ENCODE measurements at regions not wholly inside any gene's neighbourhood (a gene's known extent, or its start where the extent isn't known, plus 50 kb on each side); places are given as distances from the start of the nearest gene placed in this dataset.
"Not testable (repeated sequence)": the region's sequence is repeated elsewhere in the genome, so short reads cannot be mapped to it uniquely, and the experiment has no call there.

DNA sequence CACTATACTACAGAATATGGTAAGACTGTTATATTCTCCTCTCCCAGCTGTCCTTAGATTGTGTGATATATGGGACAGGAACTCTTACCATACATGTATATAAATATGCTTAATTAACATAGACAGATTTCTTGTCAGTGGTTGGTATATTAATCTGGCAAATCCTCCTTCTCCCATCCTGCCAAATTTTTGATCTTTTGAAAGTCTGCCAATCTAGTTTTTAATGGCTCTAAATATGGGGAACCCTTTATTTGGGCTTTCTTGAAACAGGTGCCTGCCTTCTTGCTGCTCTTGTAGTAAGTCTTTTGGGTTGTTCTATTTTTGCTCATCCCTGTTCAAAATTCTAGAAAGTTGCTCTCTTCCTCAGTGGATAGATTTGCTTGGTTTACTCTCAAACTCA, 63.5 kb downstream of the SPATA31D1 start:
- peak; percentile 36 to 76 for DNase-seq

DNA sequence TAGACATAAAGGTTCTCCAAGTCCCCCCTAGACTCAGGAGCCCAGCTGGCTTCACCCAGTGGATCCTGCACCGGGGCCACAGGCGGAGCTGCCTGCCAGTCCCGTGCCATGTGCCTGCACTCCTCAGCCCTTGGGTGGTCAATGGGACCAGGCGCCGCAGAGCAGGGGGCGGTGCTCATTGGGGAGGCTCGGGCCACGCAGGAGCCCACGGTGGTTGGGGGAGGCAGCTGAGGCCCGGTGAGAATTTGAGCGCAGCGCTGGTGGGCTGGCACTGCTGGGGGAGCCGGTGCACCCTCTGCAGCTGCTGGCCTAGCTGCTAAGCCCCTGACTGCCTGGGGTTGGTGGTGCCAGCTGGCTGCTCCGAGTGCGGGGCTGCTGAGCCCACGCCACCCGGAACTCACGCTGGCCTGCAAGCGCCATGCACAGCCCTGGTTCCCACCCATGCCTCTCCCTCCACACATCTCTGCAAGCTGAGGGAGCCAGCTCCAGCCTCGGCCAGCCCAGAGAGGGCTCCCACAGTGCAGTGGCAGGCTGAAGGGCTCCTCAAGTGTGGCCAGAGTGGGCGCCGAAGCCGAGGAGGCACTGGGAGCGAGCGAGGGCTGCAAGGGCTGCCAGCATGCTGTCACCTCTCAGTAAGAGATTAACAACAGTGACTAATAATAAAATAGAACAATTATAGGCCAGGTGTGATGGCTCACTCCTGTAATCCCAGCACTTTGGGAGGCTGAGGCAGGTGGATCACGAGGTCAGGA, 65.9 kb downstream of the SPATA31D1 start:
- DNase-seq: no peak

DNA sequence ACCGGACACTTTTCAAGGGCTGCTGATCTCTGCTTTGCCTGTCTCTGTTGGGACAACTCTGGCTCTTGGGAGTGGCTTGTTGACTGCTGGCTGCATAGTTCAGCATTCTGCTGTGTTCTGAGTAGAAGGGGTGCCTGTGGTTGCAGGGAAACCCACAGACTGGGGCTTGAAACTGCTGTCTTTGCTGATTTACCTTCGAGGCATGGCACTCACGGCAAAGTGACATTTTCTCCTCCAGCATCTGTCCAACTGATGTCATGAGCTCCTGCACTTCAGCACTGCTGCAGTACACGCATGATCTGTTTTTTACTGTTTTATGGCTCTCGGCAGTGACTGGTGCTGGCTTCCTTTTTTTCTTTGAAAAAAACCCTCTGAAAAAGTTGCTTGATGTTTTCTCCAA, 69.2 kb downstream of the SPATA31D1 start:
- DNase-seq: no peak

DNA sequence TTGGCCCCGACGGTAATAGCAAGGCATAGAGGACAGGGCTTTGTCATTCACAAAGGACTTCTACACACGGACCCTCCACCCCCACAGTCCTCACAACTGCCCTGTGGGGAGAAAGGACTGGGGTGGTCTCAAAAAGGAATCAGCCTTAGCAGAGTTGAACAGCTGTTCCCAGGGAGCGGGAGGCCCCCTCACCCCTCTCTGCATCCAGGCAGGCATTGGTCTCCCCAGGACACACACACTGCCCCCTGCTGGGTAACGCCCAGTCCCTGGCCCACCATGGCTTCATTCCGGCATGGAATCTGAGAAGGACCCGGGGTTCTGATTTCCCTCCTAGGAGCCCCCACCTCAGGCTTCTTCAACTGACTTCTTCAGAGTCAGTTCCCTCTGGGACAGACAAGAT, 73.2 kb downstream of the SPATA31D1 start:
- not testable (repeated sequence) for DNase-seq

DNA sequence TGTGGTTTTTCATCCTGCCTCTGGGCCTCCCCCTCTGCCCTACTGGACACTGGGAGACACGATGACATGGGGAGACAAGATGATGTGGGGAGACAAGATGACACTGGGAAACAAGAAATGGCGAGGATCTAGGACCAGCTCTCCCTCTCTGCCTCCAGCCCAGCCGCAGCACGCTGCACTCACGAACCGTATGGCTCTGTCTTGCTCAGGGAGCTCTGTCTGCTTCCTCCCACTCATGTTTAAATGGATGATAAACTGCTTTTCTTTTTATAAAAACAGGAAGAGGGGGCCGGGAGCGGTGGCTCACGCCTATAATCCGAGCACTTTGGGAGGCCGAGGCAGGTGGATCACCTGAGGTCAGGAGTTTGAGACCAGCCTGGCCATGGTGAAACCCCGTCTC, 73.7 kb downstream of the SPATA31D1 start:
- DNase-seq: no peak

DNA sequence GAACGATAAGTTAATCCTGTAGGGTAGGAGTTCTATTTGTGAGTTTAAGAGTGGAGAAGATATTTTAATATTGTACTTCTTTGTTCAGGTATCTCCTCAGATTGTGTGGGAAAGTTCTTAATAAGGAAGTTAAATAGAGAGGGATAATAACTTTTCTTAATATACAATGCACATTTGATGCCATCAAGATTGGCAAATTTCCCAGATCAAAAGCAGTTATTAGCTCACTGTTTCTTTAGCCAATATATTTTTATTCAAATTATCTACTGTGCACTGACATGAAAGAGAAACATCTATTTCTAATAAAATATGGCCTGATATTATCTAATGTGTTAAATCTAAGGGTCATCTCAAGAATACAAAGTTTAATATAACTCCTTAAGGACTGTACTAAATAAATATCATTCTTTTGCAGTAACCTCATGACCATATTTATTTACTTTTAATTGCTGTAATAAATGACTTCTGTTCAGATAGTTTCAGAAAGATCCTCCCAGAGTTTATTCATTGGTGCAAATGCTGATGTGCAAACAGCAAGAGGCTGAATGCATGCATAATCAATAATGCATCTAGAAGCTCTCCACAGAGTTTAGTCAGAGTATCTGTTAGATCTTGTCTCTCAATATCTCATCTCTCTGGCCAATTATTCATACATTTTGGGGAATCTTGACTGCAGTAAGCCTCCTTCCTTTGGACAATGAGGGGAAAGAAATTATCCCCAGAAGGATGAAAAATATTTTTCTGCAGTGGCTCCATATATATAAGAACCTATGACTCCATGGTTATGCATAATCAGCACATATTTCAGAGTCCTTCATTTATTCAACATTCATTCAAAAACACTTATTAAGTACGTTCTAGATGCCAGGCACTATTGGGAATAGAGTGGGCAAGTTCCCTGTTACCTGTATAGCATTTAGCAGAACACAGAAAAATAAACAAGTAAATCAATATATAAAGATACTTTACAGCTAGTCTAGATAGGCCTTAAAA, 85.3 kb downstream of the SPATA31D1 start:
- DNase-seq: no peak

DNA sequence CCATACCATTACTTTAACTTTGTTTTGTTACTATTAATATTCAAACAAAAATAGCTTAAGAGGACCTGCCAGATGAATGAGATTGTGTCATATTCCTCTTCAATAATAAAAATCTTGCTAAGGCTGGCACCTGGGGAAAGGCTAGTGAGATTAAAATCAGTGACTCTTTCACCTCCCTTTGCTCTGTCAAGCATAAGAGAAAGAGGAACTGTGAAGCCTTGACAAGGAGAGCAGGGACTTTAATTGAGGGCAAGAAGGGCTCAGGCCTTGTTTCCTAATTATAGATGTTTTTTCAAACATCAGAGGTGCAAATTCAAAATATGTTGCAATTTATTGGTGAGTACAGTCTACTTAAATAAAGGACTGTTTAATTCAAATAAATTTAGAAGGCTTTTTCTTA, 91.7 kb downstream of the SPATA31D1 start:
- no peak for DNase-seq

DNA sequence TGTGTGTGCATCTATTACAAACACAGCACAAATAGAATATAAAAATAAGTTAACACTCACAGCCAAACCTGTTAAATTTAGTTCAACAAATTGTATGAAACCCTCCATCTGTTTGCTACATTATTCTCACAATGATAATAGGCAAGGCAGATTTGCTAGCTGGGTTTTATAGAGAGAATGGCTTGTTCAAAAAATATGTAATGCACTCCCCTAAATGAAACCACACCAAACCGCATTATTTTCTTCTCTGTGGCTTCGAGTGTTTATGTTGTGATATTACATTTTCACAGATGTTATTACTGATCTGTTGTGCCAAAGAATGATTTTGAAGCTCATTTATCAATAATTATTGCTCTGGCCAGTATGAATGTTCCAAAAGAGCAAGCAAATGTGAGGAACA, 92.9 kb downstream of the SPATA31D1 start:
- DNase-seq: no peak

DNA sequence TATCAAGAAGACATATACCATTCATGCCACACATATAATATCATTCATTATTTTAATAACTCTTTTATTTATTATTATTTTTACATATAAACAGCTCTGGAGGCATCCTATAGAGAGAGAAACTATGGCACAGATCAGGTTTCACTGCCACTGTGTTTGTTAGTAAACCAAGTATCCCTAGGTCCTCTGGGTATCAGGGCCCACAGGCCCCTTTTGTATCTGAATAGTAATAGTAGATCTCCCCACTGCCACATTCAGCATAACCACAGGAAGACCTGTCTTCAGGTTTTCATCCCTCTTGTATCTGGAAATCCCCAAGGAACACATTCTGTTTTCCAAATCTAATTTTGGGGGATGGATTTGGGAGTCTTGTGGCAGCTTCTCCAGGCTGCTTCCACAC, 94.0 kb downstream of the SPATA31D1 start:
- no peak for DNase-seq

DNA sequence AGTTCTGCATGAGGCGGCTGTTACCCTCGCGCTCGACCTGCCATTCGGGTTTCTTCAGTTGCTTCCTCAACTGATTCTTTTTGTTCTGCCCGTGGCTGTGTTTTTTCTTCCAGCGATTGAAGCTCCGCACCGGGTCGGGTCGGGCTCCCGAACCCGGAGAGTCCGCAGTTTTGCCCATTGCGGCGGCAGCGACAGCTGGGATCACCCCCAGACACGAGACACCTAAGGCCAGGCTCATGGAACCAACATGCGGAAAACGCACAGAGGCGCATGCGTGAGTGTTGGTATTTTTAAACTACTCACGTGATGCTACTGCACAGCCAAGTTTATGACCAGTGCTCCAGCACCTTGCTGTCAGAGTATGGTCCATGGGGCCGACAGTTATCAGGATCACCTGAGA, 100.0 kb downstream of the SPATA31D1 start:
- no peak for DNase-seq

DNA sequence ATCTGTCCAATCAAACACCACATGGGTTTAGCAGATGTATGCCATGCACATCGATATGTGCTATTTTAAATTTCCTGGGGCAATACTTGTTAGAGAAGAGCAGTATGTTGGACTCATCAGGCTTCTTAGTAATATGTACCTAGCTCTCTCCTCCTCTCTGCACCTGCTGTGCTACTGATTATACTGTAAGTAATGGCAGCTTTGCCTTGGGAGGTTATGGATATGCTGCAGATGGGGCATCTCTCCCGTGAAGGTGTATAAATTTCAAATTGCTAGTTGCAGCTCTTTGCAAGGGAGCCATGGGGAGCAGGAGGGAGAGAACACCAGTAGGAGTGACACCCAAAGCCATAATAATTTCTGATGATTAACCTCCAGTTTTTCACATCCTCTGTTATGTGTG, 101.5 kb downstream of the SPATA31D1 start:
- no peak for DNase-seq

DNA sequence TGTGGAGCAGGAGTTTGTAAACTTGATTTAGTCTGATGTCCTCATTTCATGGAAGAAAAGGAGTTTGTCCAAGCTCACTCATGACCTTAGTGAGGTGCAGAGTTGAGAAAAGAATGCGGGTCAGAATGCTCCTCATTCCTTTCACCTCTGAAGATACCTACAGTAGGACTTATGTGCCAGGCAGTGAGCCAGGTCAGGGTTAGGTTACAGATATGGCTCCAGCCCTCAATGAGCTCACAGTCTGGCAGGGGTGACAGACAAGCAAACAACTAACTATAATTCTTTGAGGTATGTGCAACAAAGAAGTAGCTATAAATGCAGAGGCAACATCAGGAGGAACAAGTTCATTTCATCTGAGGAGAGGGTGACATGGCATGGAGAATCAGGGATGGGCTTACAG, 102.5 kb downstream of the SPATA31D1 start:
- no peak for DNase-seq

DNA sequence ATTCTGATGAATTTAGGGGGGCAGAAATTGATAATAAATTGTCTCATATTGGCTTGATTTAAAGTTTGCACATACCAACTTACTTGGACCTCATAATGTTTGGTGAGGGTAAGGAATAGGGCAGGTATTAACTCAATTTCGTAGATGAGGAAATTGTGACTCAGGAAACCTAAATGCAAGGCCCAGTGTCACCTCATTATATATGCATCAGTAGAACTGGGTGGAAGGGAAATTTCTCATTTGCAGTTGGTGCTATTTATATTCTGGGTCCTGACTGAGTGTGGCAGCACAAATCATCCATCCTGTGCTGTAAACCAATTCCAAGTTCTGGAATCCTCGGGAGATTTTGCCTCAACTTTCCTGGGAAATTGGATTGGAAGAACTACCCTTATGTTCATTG, 103.0 kb downstream of the SPATA31D1 start:
- DNase-seq: no peak

DNA sequence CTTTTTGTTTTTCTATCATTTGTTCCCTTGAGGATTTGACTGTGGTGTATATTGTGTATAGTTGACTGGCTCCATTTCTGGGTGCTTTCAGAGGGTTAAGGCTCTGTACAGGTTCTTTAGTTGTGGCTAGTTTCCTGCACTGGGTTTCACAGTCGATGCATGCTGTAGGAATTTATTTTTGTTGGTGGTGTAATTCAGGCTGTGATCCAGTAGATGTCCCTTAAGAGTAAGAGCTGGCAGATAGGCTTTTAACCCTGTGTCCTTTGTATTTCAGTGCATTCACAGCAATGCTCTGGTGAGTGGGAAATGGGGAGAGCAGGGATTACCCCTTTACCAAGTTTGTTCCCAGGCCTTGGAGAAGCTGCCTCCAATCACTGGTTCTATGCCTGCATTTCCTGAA, 112.9 kb downstream of the SPATA31D1 start:
- DNase-seq: no peak

DNA sequence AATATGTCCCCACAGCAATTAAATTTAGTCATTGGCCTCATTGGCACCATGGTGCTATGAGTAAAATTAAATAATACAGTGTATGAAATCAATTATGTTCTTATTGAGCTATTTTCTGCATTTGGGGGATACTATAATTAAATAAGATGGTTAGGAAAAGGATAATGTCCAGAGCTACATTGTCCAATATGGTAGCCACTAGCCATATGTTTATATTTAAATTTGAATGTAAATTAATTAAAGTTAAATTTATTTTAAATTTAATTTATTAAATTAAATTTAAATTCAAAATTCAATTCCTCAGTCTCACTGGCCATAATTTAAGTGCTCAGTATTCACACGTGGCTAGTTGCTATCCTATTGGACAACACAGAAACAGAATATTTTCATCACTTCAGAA, 115.7 kb downstream of the SPATA31D1 start:
- no peak for DNase-seq

DNA sequence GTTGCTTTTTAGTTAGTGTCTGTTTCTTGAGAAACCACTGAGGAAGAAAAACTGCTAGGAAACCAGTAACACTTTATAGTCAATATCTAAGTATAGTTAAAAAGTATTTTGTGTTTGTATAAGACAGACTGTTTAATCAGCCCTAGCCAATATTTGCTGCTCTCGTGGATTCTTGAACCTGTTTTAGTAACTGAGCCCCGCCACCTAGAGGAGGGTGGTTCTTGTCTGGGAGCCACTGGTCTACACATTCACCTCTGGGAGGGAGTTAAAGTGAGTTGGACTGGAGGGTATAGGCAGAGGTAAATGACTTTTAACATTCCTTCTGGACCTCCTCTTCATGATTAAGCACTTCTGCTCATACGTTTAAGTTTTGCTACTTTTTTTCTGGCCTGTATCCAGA, 117.2 kb downstream of the SPATA31D1 start:
- no peak for DNase-seq

DNA sequence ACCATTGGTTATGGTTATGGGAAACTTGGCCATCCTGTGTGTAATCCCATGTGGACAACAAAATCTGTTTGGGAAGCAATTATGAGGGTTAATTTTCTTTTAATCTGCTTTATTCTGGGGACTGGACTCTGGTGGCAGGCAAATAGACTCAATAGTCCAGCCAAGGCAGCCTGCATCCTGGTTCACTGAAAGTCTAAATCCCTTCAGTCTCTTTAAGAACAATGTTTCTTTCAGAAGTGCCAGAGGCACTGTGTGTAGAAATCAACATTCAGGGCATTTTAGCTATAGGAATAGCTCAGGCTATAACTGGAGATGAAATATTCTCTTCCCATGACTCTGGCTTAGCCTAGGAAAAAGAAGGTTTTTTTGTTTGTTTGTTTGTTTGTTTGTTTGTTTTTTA, 118.0 kb downstream of the SPATA31D1 start:
- DNase-seq: no peak

DNA sequence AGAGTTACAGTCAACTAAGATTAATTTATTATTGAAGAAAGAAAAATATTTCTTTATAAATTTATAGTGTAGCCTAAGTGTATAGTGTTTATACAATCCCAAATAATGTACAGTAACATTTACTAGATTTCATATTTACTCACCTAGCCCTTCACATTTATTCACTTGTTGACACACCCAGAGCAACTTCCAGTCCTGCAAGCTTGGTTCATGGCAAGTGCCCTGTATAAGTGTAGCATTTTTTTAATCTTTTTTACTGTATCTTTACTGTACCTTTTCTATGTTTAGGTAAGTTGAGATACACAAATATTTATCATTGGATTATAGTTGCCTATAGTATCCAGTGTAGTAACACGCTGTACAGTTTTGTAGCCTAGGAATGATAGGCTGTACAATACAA, 119.9 kb downstream of the SPATA31D1 start:
- no peak for DNase-seq

DNA sequence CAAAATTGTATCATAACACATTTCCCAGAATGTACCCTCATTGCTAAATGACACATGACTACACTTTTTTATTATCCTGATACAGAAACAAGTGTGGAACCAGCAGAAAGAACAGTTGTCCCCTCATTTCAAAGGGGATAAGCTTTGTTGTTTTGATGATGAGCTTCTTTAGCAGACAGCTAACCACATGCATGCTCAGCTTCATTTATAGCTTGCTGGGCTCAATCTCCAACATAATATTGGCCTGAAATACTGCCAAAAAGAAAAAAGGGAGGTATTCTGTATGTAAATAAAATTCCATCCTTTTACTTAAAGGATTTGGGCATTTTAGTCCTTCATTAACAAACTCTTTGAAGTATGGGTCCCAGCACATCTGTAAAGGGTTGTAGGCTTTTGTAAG, 120.4 kb downstream of the SPATA31D1 start:
- DNase-seq: no peak

DNA sequence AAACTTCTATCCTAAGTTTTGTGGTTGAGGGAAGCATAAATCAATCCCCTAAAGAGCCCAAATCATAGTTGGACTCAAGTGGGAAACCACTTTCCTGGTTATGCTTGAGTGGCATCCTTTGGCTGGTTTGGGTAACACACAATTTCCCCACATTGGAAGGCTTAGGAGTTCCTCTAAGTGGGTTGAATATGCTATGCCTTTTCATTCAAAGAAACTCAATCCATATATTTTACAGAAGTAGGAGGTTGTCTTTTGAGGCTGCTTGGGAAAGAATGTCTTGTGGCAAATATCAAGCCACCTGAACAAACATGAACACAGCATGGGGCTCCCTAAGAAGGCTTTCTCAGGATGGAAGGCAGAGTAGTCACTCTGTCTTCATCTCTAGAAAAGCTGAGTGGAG, 121.1 kb downstream of the SPATA31D1 start:
- DNase-seq: no peak

DNA sequence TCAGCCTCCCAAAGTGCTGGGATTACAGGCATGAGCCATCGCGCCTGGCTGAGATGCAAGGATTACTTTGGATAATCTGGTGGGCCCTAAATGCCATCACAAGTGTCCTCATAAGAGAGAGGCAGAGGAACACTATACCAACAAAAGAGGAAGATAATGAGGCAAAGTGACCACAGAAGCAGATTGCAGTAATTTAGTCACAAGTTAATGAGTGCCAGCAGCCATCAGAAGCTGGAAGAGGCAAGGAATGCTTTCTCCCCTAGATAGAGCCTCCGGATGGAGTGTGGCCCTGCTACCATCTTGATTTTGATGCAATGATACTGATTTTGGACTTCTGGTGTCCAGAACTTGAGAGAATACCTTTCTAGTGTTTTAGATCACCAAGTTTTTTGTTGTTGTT, 122.3 kb downstream of the SPATA31D1 start:
- DNase-seq: no peak

DNA sequence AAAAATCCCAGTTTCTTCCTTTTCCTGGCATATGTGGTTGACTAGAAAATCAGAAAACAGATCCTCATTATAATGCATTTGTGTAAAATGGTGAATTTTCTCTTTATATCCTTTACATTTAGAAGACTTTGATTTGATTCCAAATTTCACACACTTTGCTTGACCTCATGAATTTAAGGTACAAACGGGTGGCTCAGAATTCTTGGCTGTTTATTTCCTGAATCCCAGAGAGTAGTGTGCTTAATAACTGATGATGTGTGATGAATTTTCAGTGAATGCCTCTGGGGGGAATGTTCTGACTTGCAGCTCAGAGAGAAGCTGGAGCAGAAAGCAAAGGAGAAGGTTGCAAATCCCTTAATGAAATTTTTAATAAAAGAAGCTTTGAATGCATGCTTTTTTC, 126.8 kb downstream of the SPATA31D1 start:
- no peak for DNase-seq

DNA sequence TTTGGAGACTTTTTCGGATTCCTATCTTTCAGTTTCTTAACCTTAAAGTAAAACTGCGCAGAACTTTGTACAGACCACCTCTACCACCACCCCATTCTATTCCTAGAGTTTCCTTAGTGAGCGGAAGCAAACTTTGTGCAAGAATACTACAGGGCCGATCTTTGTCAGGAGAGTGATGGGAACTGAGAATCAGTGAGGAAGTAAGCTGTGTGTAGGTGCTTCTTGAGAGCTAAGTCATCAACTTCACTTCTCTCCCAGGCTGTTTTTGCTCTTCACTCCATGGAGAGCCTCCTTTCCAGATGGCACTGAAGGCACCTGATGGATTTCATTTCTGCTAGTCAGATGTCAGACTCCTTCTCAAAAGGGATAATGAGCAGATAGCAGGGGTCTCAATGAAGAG, 127.3 kb downstream of the SPATA31D1 start:
- DNase-seq: no peak

DNA sequence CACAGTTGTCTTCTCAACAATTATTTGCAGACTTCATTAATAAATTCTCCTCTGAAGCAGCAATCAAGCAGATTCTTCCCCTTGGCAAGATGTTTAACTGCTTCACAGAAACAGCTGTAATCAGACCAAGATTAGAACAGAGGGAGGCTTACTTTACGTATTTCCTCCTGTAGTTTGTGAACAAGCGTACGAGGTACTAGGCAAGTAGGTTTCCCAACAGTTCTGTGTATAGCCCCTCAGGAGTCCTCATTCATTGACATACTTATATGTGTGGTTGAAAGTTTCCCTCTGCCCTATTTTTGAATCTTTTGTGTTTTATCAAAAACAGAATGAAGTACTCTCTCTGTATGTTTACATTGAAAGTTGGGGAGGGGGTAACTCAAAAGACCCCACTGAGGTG, 128.0 kb downstream of the SPATA31D1 start:
- DNase-seq: no peak
